OCI-LY1 (cell line): ENCODE measurements at regions not wholly inside any gene's neighbourhood (a gene's known extent, or its start where the extent isn't known, plus 50 kb on each side); places are given as distances from the start of the nearest gene placed in this dataset.

ENCODE experiments used
- EZH2 ChIP-seq: fragments of 200-600 bp; sonication (generic), shearing (Covaris generic); IDR thresholded peaks from 2 replicates; pipeline ENCODE4 v1.8.0; 2017; ENCODE audit warnings: borderline replicate concordance, mixed run types, mild to moderate bottlenecking, antibody characterized with exemption, low read length, moderate library complexity, mixed read lengths
- TF ChIP-seq, protein P1 (sequence below): fragments of 200-600 bp; sonication (generic), shearing (Covaris generic); IDR thresholded peaks from 2 replicates; pipeline ENCODE4 v1.5.1; 2017; ENCODE audit warnings: mild to moderate bottlenecking, antibody characterized with exemption, low read length, moderate library complexity, mixed read lengths

DNA sequence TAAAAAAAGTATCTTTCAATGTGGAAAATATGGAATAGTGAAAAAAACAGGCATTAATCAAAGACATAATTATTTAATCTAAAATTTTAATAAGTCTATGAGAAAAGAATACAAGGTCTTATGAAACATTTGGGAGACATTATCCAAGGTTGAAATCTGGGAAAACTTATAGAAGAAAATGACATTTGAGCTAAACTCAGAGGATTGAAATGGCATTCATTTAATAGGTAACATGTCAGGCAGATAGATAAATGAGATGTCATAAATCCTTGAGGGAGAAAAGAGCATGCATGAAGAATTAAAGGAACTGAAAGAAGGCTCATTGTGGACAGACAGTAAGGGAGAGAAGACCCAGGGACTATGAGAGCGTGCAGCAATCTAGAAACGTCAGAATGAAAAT is 284.4 kb downstream of the PRR16 start:
- TF ChIP-seq, protein P1, sequence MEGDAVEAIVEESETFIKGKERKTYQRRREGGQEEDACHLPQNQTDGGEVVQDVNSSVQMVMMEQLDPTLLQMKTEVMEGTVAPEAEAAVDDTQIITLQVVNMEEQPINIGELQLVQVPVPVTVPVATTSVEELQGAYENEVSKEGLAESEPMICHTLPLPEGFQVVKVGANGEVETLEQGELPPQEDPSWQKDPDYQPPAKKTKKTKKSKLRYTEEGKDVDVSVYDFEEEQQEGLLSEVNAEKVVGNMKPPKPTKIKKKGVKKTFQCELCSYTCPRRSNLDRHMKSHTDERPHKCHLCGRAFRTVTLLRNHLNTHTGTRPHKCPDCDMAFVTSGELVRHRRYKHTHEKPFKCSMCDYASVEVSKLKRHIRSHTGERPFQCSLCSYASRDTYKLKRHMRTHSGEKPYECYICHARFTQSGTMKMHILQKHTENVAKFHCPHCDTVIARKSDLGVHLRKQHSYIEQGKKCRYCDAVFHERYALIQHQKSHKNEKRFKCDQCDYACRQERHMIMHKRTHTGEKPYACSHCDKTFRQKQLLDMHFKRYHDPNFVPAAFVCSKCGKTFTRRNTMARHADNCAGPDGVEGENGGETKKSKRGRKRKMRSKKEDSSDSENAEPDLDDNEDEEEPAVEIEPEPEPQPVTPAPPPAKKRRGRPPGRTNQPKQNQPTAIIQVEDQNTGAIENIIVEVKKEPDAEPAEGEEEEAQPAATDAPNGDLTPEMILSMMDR = no peak
- no peak for TF ChIP-seq EZH2
